ENCODE measurements at regions not wholly inside any gene's neighbourhood (a gene's known extent, or its start where the extent isn't known, plus 50 kb on each side); places are given as distances from the start of the nearest gene placed in this dataset.

GRCh38 chr16:87003414-87003755 is 313.8 kb downstream of the C16orf95 start:
- ChIA-PET POLR2A (no interaction called here), CTCF (interaction anchor here (0.6 to 1.3 kb wide), 5 partner anchors 14 to 439 kb away, joined by 3 to 4 read pairs (median 3); no protein-coding TSS in a partner anchor)
- DNase-seq (ENCODE audit: low read depth in 1 of 2, low spot score in 1 of 2) (no peak), FAIRE-seq (no peak), ATAC-seq (no peak)
- WGBS (ENCODE audit: missing lambda C conversion rate), result 68% methylated on average over 2 of the region's 2 CpGs
- Histone ChIP-seq H3K27ac (no peak overlapping the region), H3K4me3 (no peak overlapping the region), H3K4me1 (peaks cover 14% of the 10 kb centered on the region), H3K9me3 (no peaks in the 10 kb centered on the region; the same call in 1 of the 3 replicates), H3K4me2 (no peak overlapping the region)
- TF ChIP-seq RARB (CRISPR knock-in tag; IDR thresholded peaks at IDR 0.05), result no peak
- TF ChIP-seq ZC3H11A (IDR thresholded peaks at IDR 0.05), result no peak
- no peak for TF ChIP-seq CHD4 (IDR thresholded peaks at IDR 0.05; ENCODE audit: borderline replicate concordance)
- no peak for TF ChIP-seq KDM1A (IDR thresholded peaks at IDR 0.05; ENCODE audit: low read depth)
- no peak for TF ChIP-seq HOXB13 (CRISPR knock-in tag; IDR thresholded peaks at IDR 0.05; ENCODE audit: low read depth)
- no peak for TF ChIP-seq EHF (CRISPR knock-in tag; IDR thresholded peaks at IDR 0.05)
- TF ChIP-seq NPAS2 (CRISPR knock-in tag; IDR thresholded peaks at IDR 0.05; ENCODE audit: borderline replicate concordance), result no peak
- no peak for TF ChIP-seq SMC3 (IDR thresholded peaks at IDR 0.05)
- TF ChIP-seq HES2 (IDR thresholded peaks at IDR 0.05), result no peak
- no peak for TF ChIP-seq PBX3 (IDR thresholded peaks at IDR 0.05)
- TF ChIP-seq RNF2 (IDR thresholded peaks at IDR 0.05; ENCODE audit: borderline replicate concordance, low read depth), result no peak
- TF ChIP-seq MAX (IDR thresholded peaks at IDR 0.05), result no peak
- no peak for TF ChIP-seq FOSB (CRISPR knock-in tag; IDR thresholded peaks at IDR 0.05)

- no peaks in the 10 kb centered on the region for H3K4me1 ChIP-seq
- WGBS (ENCODE audit: missing lambda C conversion rate), result 51% methylated on average over 5 of the region's 6 CpGs
- no peaks in the 10 kb centered on the region; the same call in 2 of the 3 replicates for H3K9me3 ChIP-seq
- no peak overlapping the region for H3K27ac ChIP-seq
- H3K4me2 ChIP-seq, result no peak overlapping the region
- no peak for FAIRE-seq
- DNase-seq (ENCODE audit: low read depth in 1 of 2, low spot score in 1 of 2), result no peak
- ChIA-PET CTCF (interaction anchor here (1.1 to 3.0 kb wide), 5 partner anchors 11 to 443 kb away, joined by 3 to 12 read pairs (median 3); no protein-coding TSS in a partner anchor), POLR2A (no interaction called here)
- no peak for TF ChIP-seq TP53 (CRISPR knock-in tag; IDR thresholded peaks at IDR 0.05)
- no peak for TF ChIP-seq MYC (IDR thresholded peaks at IDR 0.05; ENCODE audit: borderline replicate concordance, low read length)
- no peak for TF ChIP-seq BCL3 (IDR thresholded peaks at IDR 0.05)
- no peak for TF ChIP-seq EP300 (IDR thresholded peaks at IDR 0.05)
- TF ChIP-seq RARB (CRISPR knock-in tag; IDR thresholded peaks at IDR 0.05), result no peak
- TF ChIP-seq KDM5A (IDR thresholded peaks at IDR 0.05), result no peak
- TF ChIP-seq CTCF (IDR thresholded peaks at IDR 0.05), result no peak
- TF ChIP-seq PHF8 (IDR thresholded peaks at IDR 0.05; ENCODE audit: borderline replicate concordance, low read depth), result no peak
- no peak for TF ChIP-seq ESRRA (IDR thresholded peaks at IDR 0.05; ENCODE audit: borderline replicate concordance, low read length)
- TF ChIP-seq MAZ (IDR thresholded peaks at IDR 0.05; ENCODE audit: borderline replicate concordance, low read depth, low read length), result no peak
- no peak for TF ChIP-seq ZFP36 (IDR thresholded peaks at IDR 0.05; ENCODE audit: borderline replicate concordance, partially characterized antibody)
- no peak for TF ChIP-seq HES2 (IDR thresholded peaks at IDR 0.05)
- no peak for ATAC-seq
- no peak overlapping the region for H3K4me3 ChIP-seq
Measured at GRCh38 chr16:87006021-87006420, 311.2 kb downstream of the C16orf95 start.

Data from A549 (cell line).